ENCODE measurements at regions not wholly inside any gene's neighbourhood (a gene's known extent, or its start where the extent isn't known, plus 50 kb on each side); places are given as distances from the start of the nearest gene placed in this dataset.

GRCh38 chr2:79387431-79387830 is 125.4 kb upstream of the CTNNA2 start:
- no peak for TF ChIP-seq CTCF (IDR thresholded peaks at IDR 0.05)
- TF ChIP-seq POLR2A (IDR thresholded peaks at IDR 0.05; ENCODE audit: low read depth): no peak

Measured in esophagus muscularis mucosa (tissue), 3 donors.